ENCODE measurements at regions not wholly inside any gene's neighbourhood (a gene's known extent, or its start where the extent isn't known, plus 50 kb on each side); places are given as distances from the start of the nearest gene placed in this dataset.

- no peak for TF ChIP-seq CTCF (IDR thresholded peaks at IDR 0.05)
- Mint-ChIP-seq H3K27ac (no peak overlapping the region), H3K4me3 (no peak overlapping the region), H3K27me3 (ENCODE audit: low read depth in 2 of 2) (no peaks in the 10 kb centered on the region), H3K4me1 (no peaks in the 10 kb centered on the region), H3K36me3 (no peaks in the 10 kb centered on the region), H3K9me3 (peaks cover 2 to 8% of the 10 kb centered on the region in 2 donors)
- ATAC-seq (no peak), DNase-seq (no peak)
- Histone ChIP-seq H3K27ac (ENCODE audit: low read length) (no peak overlapping the region), H3K9me3 (ENCODE audit: control insufficient read depth, insufficient read depth, low read length) (no peaks in the 10 kb centered on the region), H3K4me1 (ENCODE audit: control insufficient read depth, insufficient read depth, low read length) (no peaks in the 10 kb centered on the region), H3K36me3 (ENCODE audit: control insufficient read depth, insufficient read depth, low read length) (no peaks in the 10 kb centered on the region), H3K27me3 (ENCODE audit: control insufficient read depth, insufficient read depth, low read length) (no peaks in the 10 kb centered on the region), H3K4me3 (ENCODE audit: low read length) (no peak overlapping the region)
- intact Hi-C loops (cut with micrococcal nuclease), result no loop called here
- WGBS (ENCODE audit: insufficient coverage), result 100% methylated on average over 2 of the region's 2 CpGs
Measured at GRCh38 chr3:110789315-110789714, 282.3 kb upstream of the NECTIN3 start.

GRCh38 chr3:110790631-110791030, 281.0 kb upstream of the NECTIN3 start:
- ATAC-seq, result no peak
- intact Hi-C loops (cut with micrococcal nuclease), result no loop called here
- WGBS (ENCODE audit: insufficient coverage), result 86% methylated on average over 2 of the region's 2 CpGs

GRCh38 chr3:110791995-110792686, 279.5 kb upstream of the NECTIN3 start:
- no peaks in the 10 kb centered on the region for H3K36me3 Mint-ChIP-seq
- ATAC-seq (no peak), DNase-seq (no peak)
- H3K4me3 Mint-ChIP-seq, result no peak overlapping the region
- intact Hi-C loops (cut with micrococcal nuclease), result no loop called here
- H3K27me3 ChIP-seq (ENCODE audit: control insufficient read depth, insufficient read depth, low read length), result no peaks in the 10 kb centered on the region
- H3K36me3 ChIP-seq (ENCODE audit: control insufficient read depth, insufficient read depth, low read length), result no peaks in the 10 kb centered on the region
- no peak overlapping the region for H3K27ac Mint-ChIP-seq
- no peak overlapping the region for H3K4me3 ChIP-seq (ENCODE audit: low read length)
- no peaks in the 10 kb centered on the region for H3K27me3 Mint-ChIP-seq (ENCODE audit: low read depth in 2 of 2)
- no peak for TF ChIP-seq CTCF (IDR thresholded peaks at IDR 0.05)
- H3K9me3 Mint-ChIP-seq, result peaks cover 2 to 4% of the 10 kb centered on the region in 2 donors
- no peak overlapping the region for H3K27ac ChIP-seq (ENCODE audit: low read length)
- H3K4me1 ChIP-seq (ENCODE audit: control insufficient read depth, insufficient read depth, low read length), result no peaks in the 10 kb centered on the region
- 73% methylated on average over 1 of the region's 2 CpGs for WGBS (ENCODE audit: insufficient coverage)
- H3K9me3 ChIP-seq (ENCODE audit: control insufficient read depth, insufficient read depth, low read length), result no peaks in the 10 kb centered on the region
- H3K4me1 Mint-ChIP-seq, result no peaks in the 10 kb centered on the region

More at GRCh38 chr3:110790631-110791030, 281.0 kb upstream of the NECTIN3 start:
- no peaks in the 10 kb centered on the region for H3K9me3 ChIP-seq (ENCODE audit: control insufficient read depth, insufficient read depth, low read length)
- no peaks in the 10 kb centered on the region for H3K36me3 ChIP-seq (ENCODE audit: control insufficient read depth, insufficient read depth, low read length)
- H3K9me3 Mint-ChIP-seq, result peaks cover 2 to 8% of the 10 kb centered on the region in 2 donors
- no peak for TF ChIP-seq CTCF (IDR thresholded peaks at IDR 0.05)
- no peaks in the 10 kb centered on the region for H3K4me1 ChIP-seq (ENCODE audit: control insufficient read depth, insufficient read depth, low read length)
- no peaks in the 10 kb centered on the region for H3K27me3 Mint-ChIP-seq (ENCODE audit: low read depth in 2 of 2)
- H3K27ac Mint-ChIP-seq, result no peak overlapping the region
- no peaks in the 10 kb centered on the region for H3K27me3 ChIP-seq (ENCODE audit: control insufficient read depth, insufficient read depth, low read length)
- no peaks in the 10 kb centered on the region for H3K36me3 Mint-ChIP-seq
- H3K4me3 ChIP-seq (ENCODE audit: low read length), result no peak overlapping the region
- no peak for DNase-seq
- no peaks in the 10 kb centered on the region for H3K4me1 Mint-ChIP-seq
- H3K4me3 Mint-ChIP-seq, result no peak overlapping the region
- no peak overlapping the region for H3K27ac ChIP-seq (ENCODE audit: low read length)

GRCh38 chr3:110793611-110794010, 278.0 kb upstream of the NECTIN3 start:
- no peak for TF ChIP-seq CTCF (IDR thresholded peaks at IDR 0.05)
- Mint-ChIP-seq H3K36me3 (no peaks in the 10 kb centered on the region), H3K27ac (no peak overlapping the region), H3K4me3 (no peak overlapping the region), H3K9me3 (peaks cover 0 to 2% of the 10 kb centered on the region in 2 donors), H3K27me3 (ENCODE audit: low read depth in 2 of 2) (no peaks in the 10 kb centered on the region), H3K4me1 (no peaks in the 10 kb centered on the region)
- DNase-seq, result no peak
- WGBS (ENCODE audit: insufficient coverage), result 100% methylated on average over 1 of the region's 1 CpG
- H3K9me3 ChIP-seq (ENCODE audit: control insufficient read depth, insufficient read depth, low read length), result no peaks in the 10 kb centered on the region
- H3K27ac ChIP-seq (ENCODE audit: low read length), result no peak overlapping the region
- intact Hi-C loops (cut with micrococcal nuclease), result no loop called here
- H3K27me3 ChIP-seq (ENCODE audit: control insufficient read depth, insufficient read depth, low read length), result no peaks in the 10 kb centered on the region
- no peaks in the 10 kb centered on the region for H3K4me1 ChIP-seq (ENCODE audit: control insufficient read depth, insufficient read depth, low read length)
- no peak overlapping the region for H3K4me3 ChIP-seq (ENCODE audit: low read length)
- no peaks in the 10 kb centered on the region for H3K36me3 ChIP-seq (ENCODE audit: control insufficient read depth, insufficient read depth, low read length)
- ATAC-seq, result no peak
